ENCODE measurements at regions not wholly inside any gene's neighbourhood (a gene's known extent, or its start where the extent isn't known, plus 50 kb on each side); places are given as distances from the start of the nearest gene placed in this dataset.

GRCh38 chr1:61017651-61018050, 64.7 kb upstream of the NFIA start:
- no peak for TF ChIP-seq CEBPB (IDR thresholded peaks at IDR 0.05; ENCODE audit: low read depth)
- TF ChIP-seq ZNF274 (IDR thresholded peaks at IDR 0.05; ENCODE audit: low read depth, low read length) = no peak
- TF ChIP-seq, protein P1, sequence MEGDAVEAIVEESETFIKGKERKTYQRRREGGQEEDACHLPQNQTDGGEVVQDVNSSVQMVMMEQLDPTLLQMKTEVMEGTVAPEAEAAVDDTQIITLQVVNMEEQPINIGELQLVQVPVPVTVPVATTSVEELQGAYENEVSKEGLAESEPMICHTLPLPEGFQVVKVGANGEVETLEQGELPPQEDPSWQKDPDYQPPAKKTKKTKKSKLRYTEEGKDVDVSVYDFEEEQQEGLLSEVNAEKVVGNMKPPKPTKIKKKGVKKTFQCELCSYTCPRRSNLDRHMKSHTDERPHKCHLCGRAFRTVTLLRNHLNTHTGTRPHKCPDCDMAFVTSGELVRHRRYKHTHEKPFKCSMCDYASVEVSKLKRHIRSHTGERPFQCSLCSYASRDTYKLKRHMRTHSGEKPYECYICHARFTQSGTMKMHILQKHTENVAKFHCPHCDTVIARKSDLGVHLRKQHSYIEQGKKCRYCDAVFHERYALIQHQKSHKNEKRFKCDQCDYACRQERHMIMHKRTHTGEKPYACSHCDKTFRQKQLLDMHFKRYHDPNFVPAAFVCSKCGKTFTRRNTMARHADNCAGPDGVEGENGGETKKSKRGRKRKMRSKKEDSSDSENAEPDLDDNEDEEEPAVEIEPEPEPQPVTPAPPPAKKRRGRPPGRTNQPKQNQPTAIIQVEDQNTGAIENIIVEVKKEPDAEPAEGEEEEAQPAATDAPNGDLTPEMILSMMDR (IDR thresholded peaks at IDR 0.05 in 2 of 3, conservative IDR thresholded peaks at IDR 0.05 in 1 of 3; ENCODE audit: borderline replicate concordance in 1 of 3, insufficient read depth in 1 of 3, low read depth in 2 of 3, low read length in 2 of 3) = no peak
- no peak for TF ChIP-seq MAX (IDR thresholded peaks at IDR 0.05)
- TF ChIP-seq SP1 (IDR thresholded peaks at IDR 0.05; ENCODE audit: low read depth) = no peak
- TF ChIP-seq EZH2phosphoT487 (IDR thresholded peaks at IDR 0.05; ENCODE audit: borderline replicate concordance) = no peak
- no peak for TF ChIP-seq POLR2A (IDR thresholded peaks at IDR 0.05; ENCODE audit: borderline replicate concordance, extremely low read depth, insufficient read depth, insufficient read length)
- TF ChIP-seq, protein P2, sequence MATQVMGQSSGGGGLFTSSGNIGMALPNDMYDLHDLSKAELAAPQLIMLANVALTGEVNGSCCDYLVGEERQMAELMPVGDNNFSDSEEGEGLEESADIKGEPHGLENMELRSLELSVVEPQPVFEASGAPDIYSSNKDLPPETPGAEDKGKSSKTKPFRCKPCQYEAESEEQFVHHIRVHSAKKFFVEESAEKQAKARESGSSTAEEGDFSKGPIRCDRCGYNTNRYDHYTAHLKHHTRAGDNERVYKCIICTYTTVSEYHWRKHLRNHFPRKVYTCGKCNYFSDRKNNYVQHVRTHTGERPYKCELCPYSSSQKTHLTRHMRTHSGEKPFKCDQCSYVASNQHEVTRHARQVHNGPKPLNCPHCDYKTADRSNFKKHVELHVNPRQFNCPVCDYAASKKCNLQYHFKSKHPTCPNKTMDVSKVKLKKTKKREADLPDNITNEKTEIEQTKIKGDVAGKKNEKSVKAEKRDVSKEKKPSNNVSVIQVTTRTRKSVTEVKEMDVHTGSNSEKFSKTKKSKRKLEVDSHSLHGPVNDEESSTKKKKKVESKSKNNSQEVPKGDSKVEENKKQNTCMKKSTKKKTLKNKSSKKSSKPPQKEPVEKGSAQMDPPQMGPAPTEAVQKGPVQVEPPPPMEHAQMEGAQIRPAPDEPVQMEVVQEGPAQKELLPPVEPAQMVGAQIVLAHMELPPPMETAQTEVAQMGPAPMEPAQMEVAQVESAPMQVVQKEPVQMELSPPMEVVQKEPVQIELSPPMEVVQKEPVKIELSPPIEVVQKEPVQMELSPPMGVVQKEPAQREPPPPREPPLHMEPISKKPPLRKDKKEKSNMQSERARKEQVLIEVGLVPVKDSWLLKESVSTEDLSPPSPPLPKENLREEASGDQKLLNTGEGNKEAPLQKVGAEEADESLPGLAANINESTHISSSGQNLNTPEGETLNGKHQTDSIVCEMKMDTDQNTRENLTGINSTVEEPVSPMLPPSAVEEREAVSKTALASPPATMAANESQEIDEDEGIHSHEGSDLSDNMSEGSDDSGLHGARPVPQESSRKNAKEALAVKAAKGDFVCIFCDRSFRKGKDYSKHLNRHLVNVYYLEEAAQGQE (IDR thresholded peaks at IDR 0.05; ENCODE audit: low read depth) = no peak

All from HCT116 (cell line).